HG03066 (cell line): ENCODE measurements at regions not wholly inside any gene's neighbourhood (a gene's known extent, or its start where the extent isn't known, plus 50 kb on each side); places are given as distances from the start of the nearest gene placed in this dataset.

Experiments used
- ATAC-seq: cut with Tn5 transposase; IDR thresholded peaks from one replicate; pipeline ENCODE4 v1.9.1; 2021; ENCODE audit warnings: low read depth; ENCODE audit not compliant: unreplicated experiment

- ATAC-seq, result no peak
These were observed 71.8 kb upstream of the CD180 start for GRCh38 chr5:67268231-67269021.

- no peak for ATAC-seq
These were observed 71.1 kb upstream of the CD180 start for GRCh38 chr5:67267512-67268216.

- no peak for ATAC-seq
These were observed 70.2 kb upstream of the CD180 start for GRCh38 chr5:67266654-67267350.

- no peak for ATAC-seq
These were observed 69.4 kb upstream of the CD180 start for GRCh38 chr5:67265951-67266350.

- no peak for ATAC-seq
These were observed 67.2 kb upstream of the CD180 start for GRCh38 chr5:67263656-67264408.

GRCh38 chr5:67262956-67263355, 66.4 kb upstream of the CD180 start:
- no peak for ATAC-seq

GRCh38 chr5:67262206-67262605, 65.6 kb upstream of the CD180 start:
- no peak for ATAC-seq

GRCh38 chr5:67259548-67260215, 63.1 kb upstream of the CD180 start:
- ATAC-seq, result no peak

- no peak for ATAC-seq
These were observed 60.9 kb upstream of the CD180 start for GRCh38 chr5:67257500-67257899.

- no peak for ATAC-seq
These were observed 60.5 kb upstream of the CD180 start for GRCh38 chr5:67257077-67257476.

- no peak for ATAC-seq
These were observed 59.3 kb upstream of the CD180 start for GRCh38 chr5:67255881-67256280.

- ATAC-seq, result no peak
These were observed 57.3 kb upstream of the CD180 start for GRCh38 chr5:67253911-67254310.

GRCh38 chr5:67249590-67249895, 52.9 kb upstream of the CD180 start:
- ATAC-seq, result no peak

GRCh38 chr5:67248703-67249589, 52.3 kb upstream of the CD180 start:
- ATAC-seq, result no peak

- no peak for ATAC-seq
These were observed 50.1 kb upstream of the CD180 start for GRCh38 chr5:67246546-67247268.
